HG03354 (cell line): ENCODE measurements at regions not wholly inside any gene's neighbourhood (a gene's known extent, or its start where the extent isn't known, plus 50 kb on each side); places are given as distances from the start of the nearest gene placed in this dataset.
"Not testable (repeated sequence)": the region's sequence is repeated elsewhere in the genome, so short reads cannot be mapped to it uniquely, and the experiment has no call there.

ENCODE experiments used
- ATAC-seq: cut with Tn5 transposase; IDR thresholded peaks from one replicate; pipeline ENCODE4 v1.9.1; 2021; ENCODE audit warnings: mild to moderate bottlenecking; ENCODE audit not compliant: unreplicated experiment, poor library complexity, severe bottlenecking

DNA sequence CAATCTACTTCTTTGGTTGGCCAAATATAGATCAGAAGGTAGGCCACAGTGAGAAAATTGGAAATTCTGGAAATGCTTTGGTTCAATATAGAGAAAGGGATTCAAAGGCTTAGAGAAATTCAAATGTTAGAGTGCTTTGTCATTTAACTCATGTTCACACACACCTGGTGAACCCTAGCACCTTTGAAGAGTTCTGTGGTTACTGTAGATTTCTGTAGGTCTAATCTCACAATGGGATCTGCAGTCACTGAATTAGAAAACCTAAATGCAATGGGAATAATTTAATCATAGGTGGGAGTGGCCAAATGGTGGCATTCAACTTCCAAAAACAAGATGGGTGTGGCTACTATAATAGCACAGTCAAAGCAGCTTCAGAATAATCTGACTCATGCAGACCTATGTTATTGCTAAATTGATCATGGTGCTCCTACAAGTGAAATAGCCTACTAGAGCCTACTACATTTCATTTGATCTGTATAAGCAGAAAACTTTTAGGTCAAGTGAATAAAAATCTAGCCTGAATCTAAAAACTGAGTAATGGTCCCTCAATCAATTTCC is 1152.9 kb downstream of the PCDH9 start:
- ATAC-seq: no peak

DNA sequence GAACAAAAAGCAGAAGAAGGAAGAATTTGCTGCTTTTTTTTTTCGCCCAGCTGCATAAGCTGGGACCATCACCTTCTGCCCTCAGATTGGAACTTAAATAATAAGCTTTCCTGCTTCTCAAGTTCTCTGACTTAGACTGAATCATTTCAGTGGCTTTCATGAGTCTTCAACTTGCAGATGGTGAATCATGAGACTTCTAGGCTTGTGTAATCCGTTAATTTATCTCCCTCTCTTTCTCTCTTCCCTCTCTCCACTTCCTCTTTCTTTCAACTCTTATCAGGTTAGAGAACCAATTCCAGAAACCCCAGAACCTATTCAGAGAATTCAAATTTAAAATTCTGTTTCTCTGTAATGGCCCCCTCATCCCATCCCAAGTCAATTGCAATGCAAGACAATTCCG is 1153.7 kb downstream of the PCDH9 start:
- no peak for ATAC-seq

DNA sequence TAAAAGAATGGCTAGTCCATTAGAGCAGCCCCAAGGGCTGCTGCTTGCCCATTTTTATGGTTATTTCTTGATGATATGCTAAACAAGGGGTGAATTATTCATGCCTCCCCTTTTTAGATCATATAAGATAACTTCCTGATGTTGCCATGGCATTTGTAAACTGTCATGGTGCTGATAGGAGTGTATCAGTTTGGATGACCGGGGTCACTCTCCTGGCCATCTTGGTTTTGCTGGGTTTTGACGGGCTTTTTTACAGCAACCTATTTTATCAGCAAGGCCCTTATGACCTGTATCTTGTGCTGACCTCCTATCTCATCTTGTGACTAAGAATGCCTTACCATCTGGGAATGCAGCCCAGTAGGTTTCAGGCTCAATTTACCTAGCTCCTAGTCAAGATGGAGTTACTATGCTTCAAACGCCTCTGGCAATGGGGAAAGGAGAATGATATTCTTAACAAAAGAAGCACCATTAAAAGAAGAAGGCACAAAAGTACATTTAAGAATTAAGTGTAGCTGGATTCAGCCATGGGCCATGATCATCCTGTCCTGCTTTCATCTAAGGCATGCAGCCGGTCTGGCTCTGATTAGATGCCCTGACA is 1156.0 kb downstream of the PCDH9 start:
- ATAC-seq: no peak

DNA sequence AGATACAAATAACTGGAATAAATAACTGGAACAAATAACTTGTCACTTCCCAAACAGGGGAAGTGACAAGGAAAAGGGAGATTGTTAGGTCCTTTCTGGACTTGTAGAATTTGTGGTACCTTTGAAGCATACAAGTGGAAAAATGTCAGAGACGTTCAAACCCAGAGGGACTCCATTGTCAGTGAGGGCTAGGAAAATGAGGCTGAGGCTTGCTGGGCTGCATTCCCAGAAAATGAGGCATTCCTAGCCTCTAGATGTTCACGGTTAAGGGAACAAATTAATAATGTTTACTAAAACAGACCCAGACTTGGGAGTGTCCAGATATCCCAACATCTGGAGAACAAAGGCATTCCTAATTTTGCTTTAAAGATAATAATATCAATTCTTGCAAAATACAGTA is 1158.0 kb downstream of the PCDH9 start:
- not testable (repeated sequence) for ATAC-seq

DNA sequence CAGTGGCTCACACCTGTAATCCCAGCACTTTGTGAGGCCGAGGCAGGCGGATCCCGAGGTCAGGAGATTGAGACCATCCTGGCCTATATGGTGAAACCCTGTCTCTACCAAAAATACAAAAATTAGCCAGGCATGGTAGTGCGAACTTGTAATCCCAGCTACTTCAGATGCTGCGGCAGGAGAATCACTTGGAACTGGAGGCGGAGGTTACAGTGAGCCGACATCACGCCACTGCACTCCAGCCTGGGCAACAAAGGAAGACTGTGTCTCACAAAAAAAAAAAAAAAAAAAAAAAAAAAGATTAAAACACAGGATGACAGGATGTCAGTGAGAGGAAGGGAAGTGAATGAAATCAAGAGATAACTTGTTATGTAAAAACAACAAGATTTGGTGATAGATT is 1158.5 kb downstream of the PCDH9 start:
- no peak for ATAC-seq

DNA sequence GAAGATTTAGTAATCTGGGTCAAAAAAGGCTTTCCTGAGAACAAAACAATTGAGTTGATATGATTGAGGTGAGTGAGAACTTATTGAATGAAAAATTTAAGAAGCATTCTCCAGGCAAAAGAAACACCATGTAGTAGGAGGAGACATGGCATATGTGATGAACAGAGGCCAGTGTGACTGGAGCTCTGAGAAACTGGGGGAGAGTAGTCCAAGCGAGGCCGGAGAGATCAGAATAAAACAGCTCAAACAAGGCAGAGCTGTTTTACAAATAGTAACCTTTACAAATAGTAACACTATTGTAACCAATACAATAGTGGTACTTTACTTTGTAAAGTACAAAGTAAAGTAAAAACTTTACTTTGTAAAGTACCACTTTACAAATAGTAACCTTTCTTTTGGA is 1159.1 kb downstream of the PCDH9 start:
- no peak for ATAC-seq

DNA sequence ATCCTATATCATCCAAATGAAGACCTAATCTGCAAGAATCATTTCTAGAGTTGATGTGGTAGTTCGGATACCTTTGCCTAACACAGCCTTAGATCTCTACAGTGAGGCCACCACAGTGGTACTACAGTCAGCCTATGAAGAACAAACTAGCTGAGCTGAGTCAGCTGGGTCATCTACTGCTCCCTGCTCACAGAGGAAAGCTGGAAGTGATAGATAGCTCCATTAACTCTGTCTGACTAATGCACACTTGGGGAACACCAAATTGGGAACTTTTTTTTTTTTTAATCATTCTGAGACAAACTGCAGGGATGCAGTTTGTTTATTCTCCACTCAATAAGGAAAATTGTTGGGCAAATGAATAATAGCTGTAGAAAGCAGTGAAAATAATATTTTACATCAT is 1160.6 kb downstream of the PCDH9 start:
- ATAC-seq: no peak

DNA sequence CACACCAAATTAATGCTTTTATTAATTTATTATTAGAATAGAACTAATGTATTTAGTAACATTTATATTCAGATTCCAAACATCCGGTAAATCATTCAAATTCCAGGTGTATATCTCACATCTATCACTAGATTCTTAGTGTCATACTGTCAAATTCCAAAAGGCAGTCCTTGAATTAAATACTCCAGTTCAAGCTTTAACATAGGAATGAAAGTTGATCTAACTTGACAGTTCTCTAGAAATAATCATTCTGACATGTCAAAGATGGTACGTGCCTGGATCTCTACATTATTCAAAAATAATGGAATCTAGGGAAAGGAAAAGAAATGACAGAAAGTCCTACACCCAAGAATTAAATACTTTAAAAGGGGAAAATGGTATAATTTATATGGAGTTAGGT is 1161.5 kb downstream of the PCDH9 start:
- ATAC-seq: no peak

DNA sequence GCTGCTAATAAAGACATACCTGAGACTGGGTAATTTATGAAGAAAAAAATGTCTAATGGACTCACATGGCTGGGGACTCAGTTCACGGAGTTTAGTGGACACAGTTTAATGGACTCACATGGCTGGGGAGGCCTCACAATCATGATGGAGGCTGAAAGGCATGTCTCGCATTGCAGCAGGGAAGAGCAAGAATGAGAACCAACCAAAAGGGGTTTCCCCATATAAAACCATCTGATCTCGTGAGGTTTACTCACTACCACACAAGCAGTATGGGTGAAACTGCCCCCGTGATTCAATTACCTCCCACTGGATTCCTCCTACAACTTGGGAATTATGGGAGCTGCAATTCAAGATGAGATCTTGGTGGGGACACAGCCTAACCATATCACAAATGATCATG is 1181.2 kb downstream of the PCDH9 start:
- no peak for ATAC-seq

DNA sequence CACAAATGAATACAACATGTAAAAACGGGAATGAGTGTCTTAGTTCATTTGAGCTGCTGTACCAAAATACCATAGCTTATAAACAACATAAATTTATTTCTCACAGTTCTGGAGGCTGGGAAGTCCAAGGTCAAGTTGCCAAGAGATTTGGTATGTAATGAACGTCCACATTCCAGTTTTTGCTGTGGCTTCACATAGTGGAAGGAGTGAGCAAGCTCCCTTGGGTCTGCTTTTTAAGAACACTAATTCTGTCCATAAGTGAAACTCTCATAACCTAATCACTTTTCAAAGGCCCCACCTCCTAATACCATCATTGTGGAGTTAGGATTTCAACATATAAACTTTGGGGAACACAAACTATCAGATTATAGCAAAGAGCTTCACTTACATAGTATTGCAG is 1189.6 kb downstream of the PCDH9 start:
- no peak for ATAC-seq

DNA sequence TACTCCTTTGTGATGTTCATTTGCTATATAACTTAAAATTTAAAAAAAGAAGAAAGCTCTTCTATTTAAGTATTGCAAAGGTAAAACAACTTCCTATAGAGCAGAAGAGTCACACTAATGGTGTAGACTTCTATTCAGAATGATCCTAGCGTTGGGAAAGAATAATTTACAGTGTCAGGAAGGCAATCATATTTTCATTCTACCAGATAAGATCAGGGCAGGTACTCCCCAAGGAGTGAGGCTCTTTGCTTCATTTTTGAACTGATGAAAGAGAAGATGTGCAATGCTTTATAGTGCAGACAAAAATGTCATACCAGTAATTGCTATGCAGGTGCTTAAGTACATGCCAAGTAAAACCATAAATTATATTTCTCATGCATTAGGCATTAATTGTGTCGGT is 1193.0 kb downstream of the PCDH9 start:
- no peak for ATAC-seq

DNA sequence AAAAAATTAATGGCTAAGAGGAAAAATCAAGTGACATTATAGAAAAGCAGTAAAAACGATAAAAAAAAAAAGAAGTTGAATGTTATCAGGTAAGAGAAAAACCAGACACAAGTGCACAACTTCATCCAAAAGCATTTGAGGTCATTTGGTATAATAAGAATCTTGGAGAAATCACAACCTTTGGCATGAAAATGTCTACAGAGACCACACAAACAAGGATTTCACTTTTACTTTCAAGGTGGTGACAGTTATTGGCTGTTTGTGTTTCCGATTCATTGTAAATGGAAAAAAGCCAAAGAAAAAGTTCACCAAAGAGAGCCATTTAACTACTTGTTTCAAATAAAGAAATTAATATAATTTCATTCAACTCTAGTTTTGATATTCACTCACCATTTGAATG is 1193.5 kb downstream of the PCDH9 start:
- no peak for ATAC-seq

DNA sequence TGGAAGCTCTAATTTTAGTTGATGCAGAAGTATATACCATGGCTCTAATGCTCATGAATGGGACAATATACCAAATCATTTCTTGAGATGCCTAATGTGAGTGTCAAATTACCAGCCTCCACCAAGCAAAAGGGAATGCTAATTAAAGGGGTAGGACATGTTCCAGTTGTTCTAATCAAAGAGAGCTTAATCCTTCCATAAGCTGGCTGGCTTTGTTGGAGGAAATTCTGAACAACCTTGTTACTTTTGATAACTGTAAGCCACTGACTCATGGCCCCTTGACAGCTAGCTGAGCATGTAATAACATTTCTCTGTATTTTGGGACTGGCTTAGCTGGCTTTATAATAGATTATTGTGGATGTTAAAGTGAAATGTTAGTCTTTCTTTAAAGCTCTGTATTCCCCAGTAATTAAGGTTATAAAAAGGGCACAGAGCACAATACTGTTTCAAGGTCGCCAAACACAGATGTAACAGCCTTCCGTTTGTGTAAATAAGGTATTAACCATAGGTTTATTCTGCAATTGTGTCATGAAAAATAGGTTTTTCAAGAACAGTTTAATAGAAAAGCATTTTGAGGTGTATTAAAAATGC is 1194.0 kb downstream of the PCDH9 start:
- ATAC-seq: no peak

DNA sequence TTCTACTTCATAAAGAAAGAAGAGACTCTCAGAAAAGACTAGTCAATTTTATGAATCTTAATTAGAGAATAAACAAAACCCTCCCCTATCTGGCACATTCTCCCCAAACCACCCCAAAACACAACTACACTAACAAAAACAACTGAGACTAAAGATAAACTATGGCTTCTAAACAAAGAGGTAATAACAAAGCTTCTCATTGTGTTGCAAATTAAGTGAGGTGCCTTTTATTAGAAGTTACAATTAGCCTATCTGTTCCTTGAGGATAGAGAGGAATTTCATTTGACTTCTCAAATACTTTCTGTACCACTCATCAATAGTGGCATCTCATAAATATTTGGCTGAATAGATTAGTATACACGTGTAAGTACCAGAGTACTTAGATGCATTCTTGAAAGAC is 1196.2 kb downstream of the PCDH9 start:
- no peak for ATAC-seq

DNA sequence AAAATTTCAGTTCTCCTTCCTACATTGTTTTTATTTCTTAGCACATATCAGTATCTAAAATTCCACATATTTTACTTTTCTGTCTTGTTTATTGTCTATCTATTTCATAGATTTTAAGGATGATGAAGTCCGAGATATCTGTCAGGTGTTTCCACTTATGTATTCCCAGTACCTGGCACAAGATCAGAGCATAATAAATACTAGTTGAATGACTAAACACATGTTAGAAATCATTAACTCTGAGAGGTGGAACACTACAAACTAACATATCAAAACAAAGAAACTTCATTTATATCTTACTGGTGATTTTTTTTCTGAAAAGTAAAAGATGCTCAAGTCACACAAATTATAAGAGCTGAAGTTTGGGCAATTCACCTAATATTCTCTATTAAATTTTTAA is 1208.3 kb downstream of the PCDH9 start:
- ATAC-seq: no peak

DNA sequence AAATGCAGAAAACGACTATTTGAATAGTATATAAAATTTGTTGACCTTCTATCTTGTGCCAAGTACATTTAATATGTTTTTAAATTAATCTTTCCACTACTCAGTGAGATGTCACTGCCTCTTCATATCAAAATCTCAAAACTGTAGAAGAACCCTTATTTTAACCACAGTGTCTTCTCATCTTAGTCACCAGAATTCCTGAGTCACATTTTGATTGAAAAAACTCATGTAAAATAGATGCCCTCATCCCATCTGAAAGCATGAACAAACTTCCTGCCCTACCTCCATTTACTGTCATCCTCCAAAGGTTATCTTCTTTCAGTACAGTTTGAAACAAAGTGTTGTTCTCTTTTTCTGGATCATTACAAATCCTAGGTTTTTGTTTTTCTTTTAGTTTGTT is 1215.4 kb downstream of the PCDH9 start:
- ATAC-seq: no peak

DNA sequence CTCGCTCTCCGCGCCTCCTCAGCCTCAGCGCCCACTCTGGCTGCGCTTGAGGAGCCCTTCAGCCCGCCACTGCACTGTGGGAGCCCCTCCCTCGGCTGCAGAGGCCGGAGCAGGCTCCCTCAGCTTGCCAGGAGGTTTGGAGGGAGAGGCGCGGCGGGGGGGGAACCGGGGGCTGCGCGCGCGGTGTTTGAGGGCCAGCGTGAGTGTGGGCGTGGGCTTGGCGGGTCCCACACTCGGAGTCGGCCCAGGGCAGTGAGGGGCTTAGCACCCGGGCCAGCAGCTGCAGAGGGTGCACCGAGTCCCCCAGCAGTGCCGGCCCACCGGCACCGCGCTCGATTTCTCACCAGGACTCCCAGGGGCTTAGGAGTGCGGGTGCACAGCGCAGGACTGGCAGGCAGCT is 1220.9 kb downstream of the PCDH9 start:
- ATAC-seq: no peak

DNA sequence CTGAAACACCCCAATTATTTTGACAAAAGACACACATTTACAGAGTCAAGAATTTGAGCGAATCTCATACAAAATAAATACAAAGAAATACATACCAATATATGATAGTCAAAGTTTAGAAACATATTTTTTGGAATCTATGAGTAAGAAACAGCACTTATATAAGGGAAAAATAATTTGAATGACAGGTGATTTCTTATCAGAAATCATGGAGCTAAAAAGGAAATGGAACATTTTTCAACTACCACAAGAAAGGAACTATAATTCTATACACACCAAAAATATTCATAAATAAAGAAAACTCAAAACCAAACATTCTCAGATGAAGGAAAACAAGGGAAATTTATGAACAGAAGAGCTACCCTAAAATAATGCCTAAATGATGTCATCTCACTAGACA is 1226.6 kb downstream of the PCDH9 start:
- ATAC-seq: no peak

DNA sequence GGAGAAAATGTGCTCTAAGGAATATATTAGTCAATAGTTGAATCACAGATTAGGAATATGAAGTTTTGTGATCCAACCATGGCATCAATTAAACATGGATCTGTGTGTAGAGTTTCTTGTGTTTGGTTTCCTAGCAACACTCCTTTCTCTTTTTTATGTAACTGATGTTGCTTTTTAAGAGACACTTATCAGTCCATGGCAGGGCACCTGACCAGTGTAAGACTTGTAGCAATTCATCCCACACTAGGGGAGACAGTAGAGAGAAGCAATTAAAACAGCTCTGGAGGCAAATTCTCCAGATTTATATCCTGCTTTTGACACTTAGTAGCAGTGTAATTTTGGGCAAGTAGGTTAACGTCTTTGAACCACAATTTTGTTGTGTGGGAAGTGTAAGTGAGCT is 1229.0 kb downstream of the PCDH9 start:
- no peak for ATAC-seq

DNA sequence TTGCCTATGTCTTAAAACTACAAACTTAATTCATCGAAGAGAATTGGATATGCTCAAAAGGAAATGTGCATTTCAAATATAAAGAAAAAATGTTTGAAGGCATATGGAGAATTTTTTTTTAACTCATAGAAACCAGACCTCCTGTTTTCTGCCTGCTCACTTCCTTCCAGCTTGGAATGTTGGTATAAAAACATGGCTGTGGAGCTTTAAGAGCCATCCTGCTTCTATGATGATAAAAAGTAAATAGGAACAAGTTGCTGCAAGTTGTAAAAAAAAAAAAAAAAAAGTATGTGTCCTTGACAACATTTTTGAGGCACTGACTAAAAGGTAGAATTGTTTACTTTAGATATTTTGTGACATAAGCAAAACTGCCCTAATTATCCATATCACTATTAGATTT is 1230.7 kb downstream of the PCDH9 start:
- no peak for ATAC-seq

DNA sequence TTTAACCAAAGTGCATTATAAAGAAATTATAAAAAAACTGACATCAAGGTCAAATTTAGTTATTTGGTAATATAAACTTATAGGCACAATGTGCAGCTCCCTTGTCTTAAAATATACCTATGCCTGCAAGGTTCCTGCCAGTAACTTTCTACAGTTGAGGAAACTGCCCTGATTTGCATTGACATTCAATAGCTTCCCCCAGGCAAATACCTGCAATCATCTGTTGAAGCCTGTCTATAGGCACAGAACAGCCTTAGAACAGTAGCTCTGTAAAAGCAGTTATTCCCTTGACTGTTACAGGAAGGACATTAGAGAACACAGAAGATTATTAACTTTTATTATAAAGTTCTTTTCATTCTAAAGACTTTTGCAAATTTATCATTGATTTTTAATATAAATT is 1239.5 kb downstream of the PCDH9 start:
- no peak for ATAC-seq

DNA sequence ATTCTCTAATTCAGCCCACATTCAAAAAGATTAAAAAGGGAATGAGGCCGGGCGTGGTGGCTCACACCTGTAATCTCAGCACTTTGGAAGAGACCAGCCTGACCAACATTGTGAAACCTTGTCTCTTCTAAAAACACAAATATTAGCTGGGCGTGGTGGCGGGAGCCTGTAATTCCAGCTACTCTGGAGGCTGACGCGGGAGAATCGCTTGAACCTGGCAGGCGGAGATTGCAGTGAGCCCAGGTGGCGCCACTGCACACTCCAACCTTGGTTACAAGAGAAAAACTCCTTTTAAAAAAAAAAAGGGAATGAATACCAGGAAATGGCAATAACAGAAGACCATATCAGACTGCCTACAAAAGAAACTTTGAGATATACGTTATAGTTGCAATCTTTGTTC is 1244.5 kb downstream of the PCDH9 start:
- ATAC-seq: no peak
